ENCODE measurements at regions not wholly inside any gene's neighbourhood (a gene's known extent, or its start where the extent isn't known, plus 50 kb on each side); places are given as distances from the start of the nearest gene placed in this dataset.
A peak's percentile ranks its signal among the peaks of the same experiment; 100 is the strongest.

DNA sequence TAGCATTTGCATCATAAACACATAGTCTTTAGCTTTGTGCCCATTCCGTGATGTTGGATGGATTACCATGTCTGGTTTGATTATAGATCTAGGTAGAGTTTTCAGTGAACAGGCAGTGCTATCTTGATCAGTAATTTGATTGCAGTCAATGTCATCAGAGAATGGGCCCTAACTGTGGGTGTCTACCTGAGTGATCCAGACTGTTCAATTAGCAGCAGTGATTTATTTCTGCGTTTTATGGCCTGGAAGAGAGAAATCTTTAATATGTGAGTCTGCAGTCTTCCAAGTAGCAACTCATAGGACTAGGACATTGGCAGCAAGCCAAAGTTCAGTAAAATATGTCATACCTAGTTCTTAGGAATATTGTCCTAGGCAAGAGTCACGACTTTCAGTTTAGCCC lies 80.3 kb downstream of the CASP12 start:
- ChIA-PET CTCF (ENCODE audit: low intra/inter-chr PET ratio) (no interaction called here), POLR2A (no interaction called here)
- 0% methylated on average over 3 of the region's 3 CpGs for WGBS (ENCODE audit: insufficient coverage, low coverage, missing lambda C conversion rate)
- ATAC-seq = no peak
- H3K9me1 ChIP-seq (ENCODE audit: control insufficient read depth, insufficient read depth, low read length) = no peaks in the 10 kb centered on the region
- H3K36me3 ChIP-seq (ENCODE audit: control insufficient read depth, insufficient read depth, low read length) = no peaks in the 10 kb centered on the region
- BruUV-seq (replicated peaks) = no TSS peak
- intact Hi-C loops (cut with micrococcal nuclease) (no loop called here), in situ Hi-C loops (cut with MboI) (no loop called here)
- no peak overlapping the region for H3K27ac ChIP-seq (ENCODE audit: extremely low read depth, low read depth, low read length)
- no peak for DNase-seq (ENCODE audit: extremely low read depth in 1 of 4, low spot score in 3 of 4)
- H3K9me3 ChIP-seq (replicated peaks; ENCODE audit: control insufficient read depth, insufficient read depth, low read depth, low read length) = no peaks in the 10 kb centered on the region
- no peak for FAIRE-seq
- no peaks in the 10 kb centered on the region for H3K27me3 ChIP-seq (ENCODE audit: control insufficient read depth in 2 of 2, insufficient read depth in 2 of 2, low read length in 2 of 2)
- no peak overlapping the region for H3K4me3 ChIP-seq
- no peaks in the 10 kb centered on the region for H4K20me1 ChIP-seq (replicated peaks; ENCODE audit: control insufficient read depth, insufficient read depth, low read length)
- no peak overlapping the region for H3K4me2 ChIP-seq (ENCODE audit: insufficient read depth, low read length)
- no peaks in the 10 kb centered on the region for H3K79me2 ChIP-seq (ENCODE audit: control insufficient read depth, insufficient read depth, low read length)
- H3K9ac ChIP-seq (ENCODE audit: insufficient read depth in 1 of 2, low read depth in 2 of 2, low read length in 2 of 2) = no peak overlapping the region
- H2AFZ ChIP-seq (ENCODE audit: low read depth, low read length) = no peak overlapping the region
- no peaks in the 10 kb centered on the region for H3K4me1 ChIP-seq (replicated peaks in 1 of 2; ENCODE audit: control insufficient read depth in 2 of 2, insufficient read depth in 2 of 2, low read length in 2 of 2)
- TF ChIP-seq ZNF311 (CRISPR knock-in tag; IDR thresholded peaks at IDR 0.05) (no peak), NFIC (IDR thresholded peaks at IDR 0.05) (peak; percentile 33; the same call in 1 of the 2 replicates)

DNA sequence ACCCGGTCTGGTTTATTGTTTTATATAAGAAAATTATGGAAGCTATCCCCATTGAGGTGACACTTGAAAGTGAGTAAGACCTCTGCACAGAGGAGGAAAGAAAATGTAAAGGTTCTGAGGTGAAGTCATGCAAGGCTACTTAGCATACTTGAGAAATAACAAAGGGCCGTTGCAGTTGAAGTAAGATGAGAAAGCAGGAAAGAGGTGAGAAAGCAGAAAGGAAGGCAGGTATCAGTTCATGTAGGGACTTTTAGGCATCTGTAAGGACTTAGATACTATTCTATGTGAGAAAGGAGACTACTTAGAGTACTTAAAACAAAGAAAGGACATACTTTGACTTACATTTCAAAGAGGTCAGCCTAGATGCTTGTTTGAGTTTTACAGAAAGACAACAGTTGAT lies 84.7 kb downstream of the CASP12 start:
- Histone ChIP-seq H3K27me3 (ENCODE audit: control insufficient read depth in 2 of 2, insufficient read depth in 2 of 2, low read length in 2 of 2) (no peaks in the 10 kb centered on the region), H3K27ac (ENCODE audit: extremely low read depth, low read depth, low read length) (no peak overlapping the region), H3K4me1 (replicated peaks in 1 of 2; ENCODE audit: control insufficient read depth in 2 of 2, insufficient read depth in 2 of 2, low read length in 2 of 2) (no peaks in the 10 kb centered on the region), H3K9me3 (replicated peaks; ENCODE audit: control insufficient read depth, insufficient read depth, low read depth, low read length) (no peaks in the 10 kb centered on the region), H3K4me3 (no peak overlapping the region), H2AFZ (ENCODE audit: low read depth, low read length) (no peak overlapping the region), H3K9ac (ENCODE audit: insufficient read depth in 1 of 2, low read depth in 2 of 2, low read length in 2 of 2) (no peak overlapping the region), H3K4me2 (ENCODE audit: insufficient read depth, low read length) (no peak overlapping the region), H3K36me3 (ENCODE audit: control insufficient read depth, insufficient read depth, low read length) (no peaks in the 10 kb centered on the region), H3K79me2 (ENCODE audit: control insufficient read depth, insufficient read depth, low read length) (no peaks in the 10 kb centered on the region), H4K20me1 (replicated peaks; ENCODE audit: control insufficient read depth, insufficient read depth, low read length) (no peaks in the 10 kb centered on the region), H3K9me1 (ENCODE audit: control insufficient read depth, insufficient read depth, low read length) (no peaks in the 10 kb centered on the region)
- POLR2A ChIA-PET = no interaction called here
- DNase-seq (ENCODE audit: extremely low read depth in 1 of 4, low spot score in 3 of 4) (no peak), ATAC-seq (no peak), FAIRE-seq (no peak)
- in situ Hi-C loops (cut with MboI) (no loop called here), intact Hi-C loops (cut with micrococcal nuclease) (no loop called here)
- TF ChIP-seq IRF2 (CRISPR knock-in tag; IDR thresholded peaks at IDR 0.05) (no peak), RAD21 (CRISPR knock-in tag; conservative IDR thresholded peaks at IDR 0.05 in 1 of 2, IDR thresholded peaks at IDR 0.05 in 1 of 2) (no peak), BACH1 (tag; IDR thresholded peaks at IDR 0.05) (no peak), KAT2B (IDR thresholded peaks at IDR 0.05; ENCODE audit: low read depth, low read length) (no peak), FOXK2 (conservative IDR thresholded peaks at IDR 0.05 in 1 of 2, IDR thresholded peaks at IDR 0.05 in 1 of 2; ENCODE audit: low read depth in 2 of 2) (no peak)
- TF ChIP-seq, protein P1, sequence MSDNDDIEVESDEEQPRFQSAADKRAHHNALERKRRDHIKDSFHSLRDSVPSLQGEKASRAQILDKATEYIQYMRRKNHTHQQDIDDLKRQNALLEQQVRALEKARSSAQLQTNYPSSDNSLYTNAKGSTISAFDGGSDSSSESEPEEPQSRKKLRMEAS (CRISPR knock-in tag; IDR thresholded peaks at IDR 0.05) = no peak
- CTCF ChIA-PET (ENCODE audit: low intra/inter-chr PET ratio) = no interaction called here
- BruUV-seq (replicated peaks) = no TSS peak
- WGBS (ENCODE audit: insufficient coverage, low coverage, missing lambda C conversion rate) = 0% methylated on average over 2 of the region's 2 CpGs

All from K562 (cell line).